Nephron progenitor cell (in vitro differentiated cells): ENCODE measurements at regions not wholly inside any gene's neighbourhood (a gene's known extent, or its start where the extent isn't known, plus 50 kb on each side); places are given as distances from the start of the nearest gene placed in this dataset.

ENCODE experiments used
- DNase-seq: peaks from one replicate; pipeline ENCODE4 v3.0.0; 2021
- H3K27ac Mint-ChIP-seq: 2 replicates; pipeline ENCODE4 v1.8.0; 2021; ENCODE audit warnings: mild to moderate bottlenecking, moderate library complexity, mixed read lengths
- H3K27me3 Mint-ChIP-seq: 2 replicates; pipeline ENCODE4 v1.8.0; 2021; ENCODE audit warnings: mild to moderate bottlenecking, low read depth, mixed read lengths; ENCODE audit not compliant: poor library complexity
- H3K36me3 Mint-ChIP-seq: 2 replicates; pipeline ENCODE4 v1.8.0; 2021; ENCODE audit warnings: low read depth, mixed read lengths
- H3K4me1 Mint-ChIP-seq: 2 replicates; pipeline ENCODE4 v1.8.0; 2021; ENCODE audit warnings: mixed read lengths
- H3K4me3 Mint-ChIP-seq: 2 replicates; pipeline ENCODE4 v1.8.0; 2021; ENCODE audit warnings: mild to moderate bottlenecking, moderate library complexity, mixed read lengths
- H3K9me3 Mint-ChIP-seq: 2 replicates; pipeline ENCODE4 v1.8.0; 2021; ENCODE audit warnings: mild to moderate bottlenecking, moderate library complexity, mixed read lengths
- CTCF ChIP-seq: fragments of 200-600 bp; sonication (generic); IDR thresholded peaks from 2 replicates; pipeline ENCODE4 v1.5.0; 2021; ENCODE audit warnings: antibody characterized with exemption

- peak overlapping the region; percentile 1 for H3K27ac Mint-ChIP-seq
- peaks cover 50% of the 10 kb centered on the region for H3K4me1 Mint-ChIP-seq
- TF ChIP-seq CTCF: no peak
- DNase-seq: no peak
- peak overlapping the region; percentile 2 for H3K4me3 Mint-ChIP-seq
- H3K27me3 Mint-ChIP-seq: peaks cover 67% of the 10 kb centered on the region
- H3K36me3 Mint-ChIP-seq: no peaks in the 10 kb centered on the region
- no peaks in the 10 kb centered on the region for H3K9me3 Mint-ChIP-seq
Observed at GRCh38 chr2:41877114-41877678, 170.6 kb upstream of the PKDCC start.

GRCh38 chr2:41878056-41878455 lies 169.8 kb upstream of the PKDCC start:
- no peak overlapping the region for H3K4me3 Mint-ChIP-seq
- H3K27me3 Mint-ChIP-seq: peaks cover 67% of the 10 kb centered on the region
- DNase-seq: no peak
- no peak overlapping the region for H3K27ac Mint-ChIP-seq
- no peaks in the 10 kb centered on the region for H3K36me3 Mint-ChIP-seq
- no peak for TF ChIP-seq CTCF
- peaks cover 45% of the 10 kb centered on the region for H3K4me1 Mint-ChIP-seq
- no peaks in the 10 kb centered on the region for H3K9me3 Mint-ChIP-seq

GRCh38 chr2:41878716-41879234 lies 169.0 kb upstream of the PKDCC start:
- Mint-ChIP-seq H3K27ac (no peak overlapping the region), H3K9me3 (no peaks in the 10 kb centered on the region), H3K4me3 (peak overlapping the region; percentile 44), H3K36me3 (no peaks in the 10 kb centered on the region), H3K4me1 (peaks cover 46% of the 10 kb centered on the region), H3K27me3 (peaks cover 67% of the 10 kb centered on the region)
- DNase-seq: no peak
- no peak for TF ChIP-seq CTCF

- Mint-ChIP-seq H3K4me1 (peaks cover 46% of the 10 kb centered on the region), H3K36me3 (no peaks in the 10 kb centered on the region), H3K9me3 (no peaks in the 10 kb centered on the region), H3K27me3 (peaks cover 71% of the 10 kb centered on the region), H3K4me3 (peak overlapping the region; percentile 44), H3K27ac (peak overlapping the region; percentile 25)
- peak; percentile 14 for DNase-seq
- no peak for TF ChIP-seq CTCF
Observed at GRCh38 chr2:41879235-41879916, 168.4 kb upstream of the PKDCC start.

- peaks cover 46% of the 10 kb centered on the region for H3K4me1 Mint-ChIP-seq
- H3K4me3 Mint-ChIP-seq: no peak overlapping the region
- H3K27ac Mint-ChIP-seq: no peak overlapping the region
- no peaks in the 10 kb centered on the region for H3K36me3 Mint-ChIP-seq
- no peak for DNase-seq
- no peaks in the 10 kb centered on the region for H3K9me3 Mint-ChIP-seq
- no peak for TF ChIP-seq CTCF
- peaks cover 73% of the 10 kb centered on the region for H3K27me3 Mint-ChIP-seq
Observed at GRCh38 chr2:41880561-41881243, 167.1 kb upstream of the PKDCC start.
